SJCRH30 (cell line): ENCODE measurements at regions not wholly inside any gene's neighbourhood (a gene's known extent, or its start where the extent isn't known, plus 50 kb on each side); places are given as distances from the start of the nearest gene placed in this dataset.

Experiments used
- DNase-seq, 2 experiments: peaks; one replicate each; pipeline ENCODE4 v3.0.0-alpha.2; 2015 to 2020
- H3K27ac ChIP-seq: fragments of 250-450 bp; sonication (Bioruptor Pico); 2 replicates; pipeline ENCODE4 v1.5.1; 2020; ENCODE audit warnings: mild to moderate bottlenecking, moderate library complexity
- H3K27me3 ChIP-seq: fragments of 250-450 bp; sonication (Bioruptor Pico); 2 replicates; pipeline ENCODE4 v1.5.1; 2020; ENCODE audit warnings: mild to moderate bottlenecking, moderate library complexity
- H3K36me3 ChIP-seq: fragments of 250-450 bp; sonication (Bioruptor Pico); 2 replicates; pipeline ENCODE4 v1.5.1; 2020; ENCODE audit warnings: mild to moderate bottlenecking, moderate library complexity
- H3K4me1 ChIP-seq: fragments of 250-450 bp; sonication (Bioruptor Pico); 2 replicates; pipeline ENCODE4 v1.5.1; 2020; ENCODE audit warnings: mild to moderate bottlenecking, moderate library complexity
- H3K4me3 ChIP-seq: fragments of 250-450 bp; sonication (Bioruptor Pico); 2 replicates; pipeline ENCODE4 v1.5.1; 2020; ENCODE audit warnings: mild to moderate bottlenecking, moderate library complexity
- H3K9me3 ChIP-seq: fragments of 250-450 bp; sonication (Bioruptor Pico); replicated peaks from 2 replicates; pipeline ENCODE4 v1.5.1; 2020; ENCODE audit warnings: mild to moderate bottlenecking, moderate library complexity

DNA sequence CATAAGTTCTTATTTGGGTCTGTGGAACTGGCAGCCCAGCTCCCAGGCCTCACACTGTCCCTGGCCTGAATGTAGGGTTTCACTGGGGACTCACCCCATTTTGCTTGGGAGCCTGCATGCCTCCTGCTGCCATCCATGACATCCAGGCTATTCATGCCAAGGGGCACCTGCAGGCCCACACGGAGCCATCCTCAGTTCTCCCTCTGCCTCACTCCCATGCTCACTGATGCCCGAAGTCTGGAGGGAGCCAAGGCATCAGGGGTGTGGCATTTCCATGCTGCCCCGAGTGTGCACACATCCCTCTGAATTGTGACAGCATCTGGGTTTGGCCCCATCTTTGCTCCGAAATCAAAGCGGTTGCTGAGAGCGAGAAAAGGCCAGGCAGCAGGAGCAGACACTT, 67.4 kb upstream of the ZNF804A start:
- Histone ChIP-seq H3K27ac (no peak overlapping the region), H3K9me3 (peaks cover 13% of the 10 kb centered on the region), H3K27me3 (no peaks in the 10 kb centered on the region), H3K4me3 (no peak overlapping the region), H3K4me1 (no peaks in the 10 kb centered on the region), H3K36me3 (no peaks in the 10 kb centered on the region)
- DNase-seq: no peak

DNA sequence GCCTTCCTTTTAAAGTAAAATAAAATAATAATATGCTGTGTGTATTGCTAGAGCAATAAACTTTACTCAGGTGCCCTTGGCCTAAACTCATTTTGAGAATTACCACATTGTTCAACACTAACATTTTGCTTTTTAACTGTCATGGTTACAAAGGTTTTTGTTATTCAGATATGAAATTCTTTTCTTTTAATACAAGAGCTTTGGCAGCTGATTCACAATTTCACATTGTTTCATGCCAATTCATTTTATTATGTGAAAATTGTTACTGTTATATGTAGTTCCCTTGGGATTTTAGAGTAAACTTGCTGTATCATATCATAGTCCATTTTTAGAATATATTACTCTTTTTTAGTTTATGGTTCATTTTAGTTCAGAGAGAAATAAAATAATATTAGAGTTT, 65.8 kb upstream of the ZNF804A start:
- no peaks in the 10 kb centered on the region for H3K27me3 ChIP-seq
- H3K27ac ChIP-seq: no peak overlapping the region
- DNase-seq: no peak

DNA sequence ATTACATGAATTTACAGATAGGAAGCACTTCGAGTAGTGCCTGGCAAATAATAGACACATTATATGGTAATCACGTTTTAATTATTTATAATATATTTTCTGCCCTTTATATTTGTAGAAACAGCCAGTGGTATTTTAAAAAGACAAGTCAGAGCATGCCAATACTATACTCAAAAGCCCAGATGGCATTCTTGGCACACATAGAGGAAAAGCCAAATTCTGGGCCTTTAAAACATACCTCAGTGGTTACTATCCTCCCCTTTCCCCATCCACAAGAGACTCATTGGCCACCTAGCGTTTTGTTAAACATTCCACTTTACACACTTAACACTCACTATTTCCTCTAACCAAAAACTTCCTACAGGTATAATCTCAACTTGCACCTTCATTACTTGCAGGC, 63.3 kb upstream of the ZNF804A start:
- Histone ChIP-seq H3K27me3 (no peaks in the 10 kb centered on the region), H3K4me3 (no peak overlapping the region), H3K36me3 (no peaks in the 10 kb centered on the region), H3K4me1 (no peaks in the 10 kb centered on the region), H3K9me3 (no peaks in the 10 kb centered on the region), H3K27ac (no peak overlapping the region)
- DNase-seq: no peak

More for the DNA sequence above, 65.8 kb upstream of the ZNF804A start:
- no peak overlapping the region for H3K4me3 ChIP-seq
- no peaks in the 10 kb centered on the region for H3K36me3 ChIP-seq
- H3K9me3 ChIP-seq: peaks cover 10% of the 10 kb centered on the region
- no peaks in the 10 kb centered on the region for H3K4me1 ChIP-seq

DNA sequence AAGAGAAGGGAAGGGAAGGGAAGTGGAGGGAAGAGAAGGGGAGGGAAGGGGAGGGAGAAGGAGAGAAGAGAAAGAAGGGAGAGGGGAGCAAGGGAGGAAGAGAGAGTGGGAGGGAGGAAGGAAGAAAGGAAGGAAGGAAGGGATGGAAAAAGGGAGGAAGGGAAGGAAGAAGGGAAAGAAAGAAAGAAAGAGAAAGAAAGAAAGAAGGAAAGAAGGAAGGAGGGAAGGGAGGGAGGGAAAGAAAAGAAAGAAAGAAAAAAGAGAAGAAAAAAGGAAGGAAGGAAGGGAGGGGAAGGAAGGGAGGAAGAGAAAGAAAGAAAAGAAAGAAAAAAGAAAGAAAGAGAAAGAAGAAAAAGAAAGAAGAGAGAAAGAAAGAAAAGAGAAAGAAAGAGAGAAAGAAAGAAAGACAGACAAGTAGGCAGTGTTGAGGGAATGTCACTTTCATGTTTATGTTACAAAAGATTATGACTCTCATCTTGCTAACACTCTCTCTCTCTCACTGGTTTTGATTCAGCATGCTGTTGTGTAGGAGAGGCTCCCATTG, 58.0 kb upstream of the ZNF804A start:
- no peak for DNase-seq

DNA sequence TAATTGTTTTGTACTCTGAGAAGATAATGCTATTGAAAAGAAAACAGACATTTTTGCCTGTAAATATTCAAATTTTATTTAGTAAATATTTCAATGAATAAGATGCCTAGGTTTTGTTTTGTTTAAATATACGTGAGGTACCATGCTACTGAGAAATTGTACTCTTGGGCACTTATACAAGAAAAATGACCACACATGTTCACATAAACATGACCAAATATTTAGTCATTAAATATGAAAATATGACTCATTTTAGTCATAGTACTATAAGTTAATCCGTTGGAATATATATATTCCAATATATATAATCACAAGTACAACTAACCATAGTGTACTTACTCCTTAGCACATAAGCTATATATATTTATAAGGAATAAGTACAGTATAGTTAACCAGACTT, 56.7 kb upstream of the ZNF804A start:
- Histone ChIP-seq H3K9me3 (no peaks in the 10 kb centered on the region; the same call in 1 of the 2 replicates), H3K27me3 (no peaks in the 10 kb centered on the region), H3K27ac (no peak overlapping the region), H3K4me1 (no peaks in the 10 kb centered on the region), H3K36me3 (no peaks in the 10 kb centered on the region), H3K4me3 (no peak overlapping the region)
- DNase-seq: no peak

More for the DNA sequence above, 58.0 kb upstream of the ZNF804A start:
- no peaks in the 10 kb centered on the region for H3K4me1 ChIP-seq
- H3K9me3 ChIP-seq: no peaks in the 10 kb centered on the region; the same call in 1 of the 2 replicates
- no peaks in the 10 kb centered on the region for H3K27me3 ChIP-seq
- H3K36me3 ChIP-seq: no peaks in the 10 kb centered on the region
- H3K27ac ChIP-seq: no peak overlapping the region
- no peak overlapping the region for H3K4me3 ChIP-seq

DNA sequence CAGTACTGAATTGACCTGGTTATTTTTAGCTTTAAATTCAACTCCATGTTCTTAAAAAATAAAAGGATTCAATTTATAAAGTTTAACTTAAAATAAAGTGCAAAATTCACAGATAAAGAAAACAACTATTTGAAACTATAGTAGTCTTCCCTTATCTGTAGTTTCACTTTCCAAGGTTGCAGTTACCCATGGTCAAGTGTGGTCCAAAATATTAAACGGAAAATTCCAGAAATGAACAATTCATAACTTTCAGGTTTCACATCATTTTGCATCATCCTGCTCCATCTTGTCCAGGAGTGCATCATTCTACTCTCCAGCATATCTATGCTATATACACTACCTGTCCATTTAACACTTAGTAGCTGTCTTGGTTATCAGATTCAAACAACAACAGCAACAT, 54.5 kb upstream of the ZNF804A start:
- Histone ChIP-seq H3K27ac (no peak overlapping the region), H3K27me3 (no peaks in the 10 kb centered on the region), H3K4me3 (no peak overlapping the region), H3K9me3 (no peaks in the 10 kb centered on the region; the same call in 1 of the 2 replicates), H3K4me1 (no peaks in the 10 kb centered on the region), H3K36me3 (no peaks in the 10 kb centered on the region)
- no peak for DNase-seq
